GM12878 (cell line): ENCODE measurements at regions not wholly inside any gene's neighbourhood (a gene's known extent, or its start where the extent isn't known, plus 50 kb on each side); places are given as distances from the start of the nearest gene placed in this dataset.

Experiments
- CEBPZ ChIP-seq: fragments of 150-350 bp; IDR thresholded peaks from 2 replicates; pipeline ENCODE4 v1.6.1; 2016; ENCODE audit warnings: low read depth, low read length
- CUX1 ChIP-seq: IDR thresholded peaks from 2 replicates; pipeline ENCODE4 v1.6.1; 2012; ENCODE audit warnings: improper control_type of control experiment, low read depth, low read length; ENCODE audit not compliant: insufficient replicate concordance
- LARP7 ChIP-seq: fragments of 450-650 bp; IDR thresholded peaks from 2 replicates; pipeline ENCODE4 v1.6.1; 2017; ENCODE audit warnings: mild to moderate bottlenecking

DNA sequence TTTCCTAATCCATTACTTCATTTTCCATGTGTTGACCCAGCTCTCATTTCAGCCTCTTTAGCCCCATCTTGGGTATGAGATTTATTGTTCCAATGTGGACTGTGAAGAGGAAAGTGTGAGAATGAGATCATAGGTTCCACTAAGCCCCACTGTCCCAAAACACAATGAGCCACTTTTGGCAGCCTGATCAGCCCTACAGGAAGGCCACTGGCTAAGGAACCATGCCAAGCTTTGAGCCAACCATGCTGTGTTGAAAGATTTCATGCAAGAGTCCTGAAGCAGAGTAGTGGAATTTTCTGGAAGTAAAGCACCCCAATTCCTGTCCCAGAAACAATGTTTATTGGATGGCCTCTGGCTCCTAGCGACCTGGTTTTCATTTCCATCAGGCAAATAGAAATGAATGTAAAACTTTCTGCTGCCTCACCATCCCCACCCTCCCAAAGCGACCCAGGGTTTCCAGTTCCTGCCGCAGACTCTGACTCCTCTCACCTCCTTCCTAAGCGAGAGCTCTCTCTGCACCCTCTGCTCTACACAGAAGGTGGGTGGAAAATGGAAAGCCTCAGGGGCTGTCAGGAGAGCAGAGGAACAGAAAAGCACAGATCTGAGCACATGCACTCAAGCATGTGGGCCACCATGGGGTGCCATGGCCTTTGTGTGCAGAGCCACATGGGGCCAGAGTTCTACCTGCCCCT is 73.1 kb downstream of the KCTD12 start (continued):
- no peak for TF ChIP-seq CEBPZ
- TF ChIP-seq LARP7, result no peak
- no peak for TF ChIP-seq CUX1
